Body of pancreas (tissue), 4 donors: ENCODE measurements at regions not wholly inside any gene's neighbourhood (a gene's known extent, or its start where the extent isn't known, plus 50 kb on each side); places are given as distances from the start of the nearest gene placed in this dataset.

Source experiments
- POLR2A ChIP-seq, 3 donors: fragments of 450-650 bp; IDR thresholded peaks; one replicate each; pipeline ENCODE4 v1.6.1; 2016; ENCODE audit warnings: antibody characterized with exemption in 3 of 3, mild to moderate bottlenecking in 2 of 3
- TF ChIP-seq, protein P1 (sequence below), 7 experiments: fragments of 450-650 bp in 4 of 7; fragments of 200-600 bp in 3 of 7; sonication (generic) in 3 of 7; IDR thresholded peaks; one replicate each; pipeline ENCODE4 v1.5.1; 2016 to 2019; ENCODE audit warnings: antibody characterized with exemption in 7 of 7

DNA sequence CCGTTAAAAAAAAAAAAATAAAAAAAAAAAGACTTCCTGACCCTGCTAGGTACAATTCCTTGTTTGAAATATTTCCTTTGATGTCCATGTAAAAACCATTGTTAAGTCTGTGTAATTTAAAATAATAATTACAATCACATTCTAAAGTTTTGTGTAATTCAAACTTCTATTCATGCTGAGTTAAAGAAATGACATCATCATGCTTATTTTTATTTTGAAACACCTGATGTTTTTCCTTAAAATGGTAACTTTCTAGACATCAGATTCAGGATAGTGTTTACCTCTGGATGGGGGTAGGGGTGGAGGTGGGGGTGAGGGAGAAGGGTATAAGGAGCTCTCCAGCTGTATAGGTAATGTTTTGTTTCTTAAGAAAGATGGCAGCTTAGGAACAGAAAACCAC lies 92.8 kb downstream of the ADCYAP1 start:
- TF ChIP-seq, protein P1, sequence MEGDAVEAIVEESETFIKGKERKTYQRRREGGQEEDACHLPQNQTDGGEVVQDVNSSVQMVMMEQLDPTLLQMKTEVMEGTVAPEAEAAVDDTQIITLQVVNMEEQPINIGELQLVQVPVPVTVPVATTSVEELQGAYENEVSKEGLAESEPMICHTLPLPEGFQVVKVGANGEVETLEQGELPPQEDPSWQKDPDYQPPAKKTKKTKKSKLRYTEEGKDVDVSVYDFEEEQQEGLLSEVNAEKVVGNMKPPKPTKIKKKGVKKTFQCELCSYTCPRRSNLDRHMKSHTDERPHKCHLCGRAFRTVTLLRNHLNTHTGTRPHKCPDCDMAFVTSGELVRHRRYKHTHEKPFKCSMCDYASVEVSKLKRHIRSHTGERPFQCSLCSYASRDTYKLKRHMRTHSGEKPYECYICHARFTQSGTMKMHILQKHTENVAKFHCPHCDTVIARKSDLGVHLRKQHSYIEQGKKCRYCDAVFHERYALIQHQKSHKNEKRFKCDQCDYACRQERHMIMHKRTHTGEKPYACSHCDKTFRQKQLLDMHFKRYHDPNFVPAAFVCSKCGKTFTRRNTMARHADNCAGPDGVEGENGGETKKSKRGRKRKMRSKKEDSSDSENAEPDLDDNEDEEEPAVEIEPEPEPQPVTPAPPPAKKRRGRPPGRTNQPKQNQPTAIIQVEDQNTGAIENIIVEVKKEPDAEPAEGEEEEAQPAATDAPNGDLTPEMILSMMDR (IDR thresholded peaks at IDR 0.05) = no peak
- TF ChIP-seq POLR2A (IDR thresholded peaks at IDR 0.05) = no peak
